ENCODE measurements at regions not wholly inside any gene's neighbourhood (a gene's known extent, or its start where the extent isn't known, plus 50 kb on each side); places are given as distances from the start of the nearest gene placed in this dataset.

DNA sequence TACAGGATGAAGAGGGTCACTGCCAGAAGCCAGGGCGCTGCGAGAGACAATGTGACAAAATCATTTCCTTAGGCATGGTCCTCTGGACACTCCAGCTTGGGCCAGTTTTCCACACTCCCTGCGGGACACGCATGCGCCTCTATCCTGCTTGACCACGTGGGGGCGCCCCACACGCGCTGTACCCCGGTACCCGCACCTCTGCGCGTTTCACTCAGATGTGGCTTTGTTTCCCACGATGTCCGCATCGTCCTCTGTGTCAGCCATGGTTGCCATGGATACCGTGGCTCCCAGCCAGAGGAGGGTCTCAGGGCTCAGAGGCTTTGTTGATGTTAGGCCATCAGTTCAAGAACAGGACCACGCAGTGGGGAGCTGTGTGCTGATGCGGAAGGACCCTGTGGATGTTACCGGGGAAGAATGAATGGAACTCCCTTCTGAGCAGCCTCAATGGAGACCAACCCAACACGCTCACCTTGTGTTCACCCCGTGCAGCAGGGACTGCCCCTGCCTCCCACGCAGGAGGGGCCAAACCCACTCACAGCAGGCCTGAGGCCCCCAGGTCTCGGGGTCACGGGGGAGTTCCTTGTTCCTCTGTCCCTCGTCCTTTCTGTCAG is 65.8 kb upstream of the SLC22A11 start:
- peak; percentile 73 to 88 for DNase-seq
- H3K27ac ChIP-seq (ENCODE audit: low read depth in 1 of 2, low read length in 2 of 2) = no peak overlapping the region
- no peak overlapping the region for H3K4me3 ChIP-seq (ENCODE audit: low read length in 2 of 2)
- no peaks in the 10 kb centered on the region for H3K9me3 ChIP-seq (ENCODE audit: control insufficient read depth, low read length)
- no peaks in the 10 kb centered on the region for H3K27me3 ChIP-seq (ENCODE audit: control insufficient read depth in 1 of 2, insufficient read depth in 2 of 2, low read length in 1 of 2)
- 18 to 21% methylated on average over 26 of the region's 26 CpGs for WGBS, 2 donors
- H3K36me3 ChIP-seq (ENCODE audit: control insufficient read depth in 1 of 2, insufficient read depth in 2 of 2, low read length in 1 of 2) = no peaks in the 10 kb centered on the region
- intact Hi-C loops (cut with DNase I) = loop anchor here (2.0 to 5.0 kb wide), 2 partner anchors 162 to 163 kb away; no protein-coding TSS in a partner anchor
- peak; percentile 87 for ATAC-seq (ENCODE audit: low FRiP score)
- H3K4me1 ChIP-seq (ENCODE audit: control insufficient read depth in 1 of 2, insufficient read depth in 2 of 2, low read length in 2 of 2) = no peaks in the 10 kb centered on the region

DNA sequence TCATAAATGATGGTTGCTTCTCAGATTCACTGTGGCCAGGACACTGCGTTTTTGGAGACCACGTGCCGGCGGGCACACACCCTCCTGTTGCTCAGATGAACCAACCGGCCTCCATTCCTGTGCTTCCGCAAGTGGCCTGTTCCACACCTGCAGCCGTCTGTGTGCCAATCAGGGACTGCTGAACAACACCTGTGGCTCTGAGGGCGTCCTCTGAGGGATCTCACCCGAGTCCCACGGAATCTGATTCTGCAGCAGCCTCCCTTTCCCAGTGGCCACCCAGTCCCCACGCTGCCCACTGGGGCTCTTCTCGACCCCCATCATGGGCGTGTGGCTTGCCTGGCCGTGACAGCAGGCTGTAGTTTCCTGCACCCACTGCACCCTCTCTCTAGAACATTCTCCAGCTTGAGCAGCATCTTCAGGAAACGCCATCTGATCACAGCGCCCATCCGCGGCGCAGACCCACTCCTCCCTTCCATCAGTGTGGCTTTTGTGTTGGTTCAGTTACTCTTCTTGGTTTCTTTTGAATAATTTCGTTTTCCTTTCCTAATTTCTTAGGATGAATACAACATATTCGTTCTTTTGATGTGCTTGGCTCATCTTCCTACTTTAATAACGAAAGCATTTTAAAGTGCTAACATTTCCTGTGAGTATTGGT is 65.1 kb upstream of the SLC22A11 start:
- Histone ChIP-seq H3K36me3 (ENCODE audit: control insufficient read depth in 1 of 2, insufficient read depth in 2 of 2, low read length in 1 of 2) (no peaks in the 10 kb centered on the region), H3K4me3 (ENCODE audit: low read length in 2 of 2) (no peak overlapping the region), H3K9me3 (ENCODE audit: control insufficient read depth, low read length) (no peaks in the 10 kb centered on the region), H3K27me3 (ENCODE audit: control insufficient read depth in 1 of 2, insufficient read depth in 2 of 2, low read length in 1 of 2) (no peaks in the 10 kb centered on the region), H3K4me1 (ENCODE audit: control insufficient read depth in 1 of 2, insufficient read depth in 2 of 2, low read length in 2 of 2) (no peaks in the 10 kb centered on the region), H3K27ac (ENCODE audit: low read depth in 1 of 2, low read length in 2 of 2) (no peak overlapping the region)
- intact Hi-C loops (cut with DNase I) = loop anchor here in 1 of 2 donors (5.0 kb wide), 1 partner anchor 162 kb away; no protein-coding TSS in a partner anchor
- ATAC-seq (ENCODE audit: low FRiP score) (no peak), DNase-seq (no peak)
- 78 to 80% methylated on average over 22 of the region's 22 CpGs for WGBS, 2 donors

DNA sequence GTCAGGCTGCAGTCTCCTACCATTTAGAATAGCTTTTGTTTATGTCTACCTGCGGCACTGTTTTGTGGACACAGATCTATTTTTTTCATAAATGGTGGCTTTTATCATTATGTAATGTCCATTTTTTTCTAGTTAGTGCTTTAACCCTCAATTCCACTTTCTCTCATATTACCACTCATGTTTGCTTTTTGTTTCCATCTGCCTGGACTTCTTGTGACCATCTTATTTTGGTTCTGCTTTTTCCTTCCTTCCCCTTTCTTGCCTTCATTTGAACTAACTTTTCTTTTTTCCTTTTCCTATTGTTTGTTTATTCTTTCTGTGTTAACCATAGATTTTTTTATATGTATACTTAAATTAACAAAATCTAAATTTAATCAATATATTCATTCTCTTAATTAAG is 63.2 kb upstream of the SLC22A11 start:
- intact Hi-C loops (cut with DNase I) = loop anchor here in 1 of 2 donors (5.0 kb wide), 1 partner anchor 160 kb away; no protein-coding TSS in a partner anchor
- Histone ChIP-seq H3K4me1 (ENCODE audit: control insufficient read depth in 1 of 2, insufficient read depth in 2 of 2, low read length in 2 of 2) (no peaks in the 10 kb centered on the region), H3K36me3 (ENCODE audit: control insufficient read depth in 1 of 2, insufficient read depth in 2 of 2, low read length in 1 of 2) (no peaks in the 10 kb centered on the region), H3K4me3 (ENCODE audit: low read length in 2 of 2) (no peak overlapping the region), H3K9me3 (ENCODE audit: control insufficient read depth, low read length) (no peaks in the 10 kb centered on the region), H3K27ac (ENCODE audit: low read depth in 1 of 2, low read length in 2 of 2) (no peak overlapping the region), H3K27me3 (ENCODE audit: control insufficient read depth in 1 of 2, insufficient read depth in 2 of 2, low read length in 1 of 2) (no peaks in the 10 kb centered on the region)
- 62 to 79% methylated on average over 1 of the region's 1 CpG for WGBS, 2 donors
- DNase-seq (no peak), ATAC-seq (ENCODE audit: low FRiP score) (no peak)

DNA sequence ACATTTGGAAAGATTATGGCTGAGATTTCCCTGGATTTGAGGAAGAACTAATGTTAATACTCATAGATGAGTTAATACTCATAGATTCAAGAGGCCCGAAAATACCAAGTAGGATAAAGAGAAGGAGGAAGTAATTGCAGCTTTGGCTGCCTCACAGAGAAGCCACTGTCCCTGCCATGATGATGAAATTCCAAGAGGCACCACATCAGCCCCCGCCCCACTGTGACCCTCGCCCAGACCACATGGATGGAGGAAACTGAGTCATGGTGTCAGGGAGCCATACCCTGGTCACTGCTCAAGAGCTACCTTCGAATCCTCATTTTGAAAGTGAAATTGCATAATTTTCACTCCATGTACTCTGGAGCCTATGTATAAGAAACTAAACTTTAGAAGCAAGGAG is 57.6 kb upstream of the SLC22A11 start:
- H3K27me3 ChIP-seq (ENCODE audit: control insufficient read depth in 1 of 2, insufficient read depth in 2 of 2, low read length in 1 of 2) = no peaks in the 10 kb centered on the region
- 85 to 86% methylated on average over 4 of the region's 4 CpGs for WGBS, 2 donors
- H3K4me1 ChIP-seq (ENCODE audit: control insufficient read depth in 1 of 2, insufficient read depth in 2 of 2, low read length in 2 of 2) = no peaks in the 10 kb centered on the region
- no peaks in the 10 kb centered on the region for H3K36me3 ChIP-seq (ENCODE audit: control insufficient read depth in 1 of 2, insufficient read depth in 2 of 2, low read length in 1 of 2)
- intact Hi-C loops (cut with DNase I) = no loop called here
- ATAC-seq (ENCODE audit: low FRiP score) (no peak), DNase-seq (no peak)
- no peak overlapping the region for H3K4me3 ChIP-seq (ENCODE audit: low read length in 2 of 2)
- H3K9me3 ChIP-seq (ENCODE audit: control insufficient read depth, low read length) = no peaks in the 10 kb centered on the region
- no peak overlapping the region for H3K27ac ChIP-seq (ENCODE audit: low read depth in 1 of 2, low read length in 2 of 2)

DNA sequence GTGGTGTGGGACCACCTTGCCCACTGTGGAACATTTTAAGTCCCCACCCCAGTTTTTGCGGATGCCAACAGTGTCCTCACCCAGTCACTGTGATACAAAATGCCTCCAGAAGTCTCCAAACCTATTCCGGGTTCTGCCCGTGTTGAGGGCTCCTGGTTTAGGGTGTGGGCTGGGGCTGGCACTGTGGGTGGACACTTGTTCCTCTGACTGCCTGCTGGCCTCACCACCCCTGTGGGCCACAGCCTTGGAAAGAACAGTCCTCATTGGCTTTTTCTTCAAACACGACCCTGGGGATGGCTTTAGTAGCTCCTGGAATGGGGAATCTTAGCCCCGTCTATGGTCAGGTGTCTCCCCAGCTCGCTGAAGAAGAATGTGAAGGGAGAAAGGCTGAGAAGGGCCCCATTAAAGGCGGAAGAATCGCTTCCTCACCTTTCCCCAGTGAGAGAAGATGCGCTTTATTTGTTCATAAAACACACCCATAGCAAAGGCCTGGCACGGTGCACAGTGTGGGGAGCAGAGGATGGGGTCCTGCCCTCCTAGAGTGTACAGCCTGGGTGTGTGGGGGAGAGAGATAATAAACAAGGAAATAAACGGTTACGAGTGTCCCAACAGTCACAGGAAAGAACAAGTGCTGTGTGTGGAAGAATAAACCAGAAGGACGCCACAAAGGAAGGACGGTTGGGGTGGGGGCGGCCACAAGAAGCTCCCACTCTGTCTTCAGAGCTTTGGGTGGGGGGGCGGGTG is 56.3 kb upstream of the SLC22A11 start:
- intact Hi-C loops (cut with DNase I) = no loop called here
- Histone ChIP-seq H3K36me3 (ENCODE audit: control insufficient read depth in 1 of 2, insufficient read depth in 2 of 2, low read length in 1 of 2) (no peaks in the 10 kb centered on the region), H3K27me3 (ENCODE audit: control insufficient read depth in 1 of 2, insufficient read depth in 2 of 2, low read length in 1 of 2) (no peaks in the 10 kb centered on the region), H3K9me3 (ENCODE audit: control insufficient read depth, low read length) (no peaks in the 10 kb centered on the region), H3K4me3 (ENCODE audit: low read length in 2 of 2) (no peak overlapping the region), H3K4me1 (ENCODE audit: control insufficient read depth in 1 of 2, insufficient read depth in 2 of 2, low read length in 2 of 2) (no peaks in the 10 kb centered on the region), H3K27ac (ENCODE audit: low read depth in 1 of 2, low read length in 2 of 2) (no peak overlapping the region)
- 76 to 84% methylated on average over 16 of the region's 16 CpGs for WGBS, 2 donors
- no peak for DNase-seq
- no peak for ATAC-seq (ENCODE audit: low FRiP score)

DNA sequence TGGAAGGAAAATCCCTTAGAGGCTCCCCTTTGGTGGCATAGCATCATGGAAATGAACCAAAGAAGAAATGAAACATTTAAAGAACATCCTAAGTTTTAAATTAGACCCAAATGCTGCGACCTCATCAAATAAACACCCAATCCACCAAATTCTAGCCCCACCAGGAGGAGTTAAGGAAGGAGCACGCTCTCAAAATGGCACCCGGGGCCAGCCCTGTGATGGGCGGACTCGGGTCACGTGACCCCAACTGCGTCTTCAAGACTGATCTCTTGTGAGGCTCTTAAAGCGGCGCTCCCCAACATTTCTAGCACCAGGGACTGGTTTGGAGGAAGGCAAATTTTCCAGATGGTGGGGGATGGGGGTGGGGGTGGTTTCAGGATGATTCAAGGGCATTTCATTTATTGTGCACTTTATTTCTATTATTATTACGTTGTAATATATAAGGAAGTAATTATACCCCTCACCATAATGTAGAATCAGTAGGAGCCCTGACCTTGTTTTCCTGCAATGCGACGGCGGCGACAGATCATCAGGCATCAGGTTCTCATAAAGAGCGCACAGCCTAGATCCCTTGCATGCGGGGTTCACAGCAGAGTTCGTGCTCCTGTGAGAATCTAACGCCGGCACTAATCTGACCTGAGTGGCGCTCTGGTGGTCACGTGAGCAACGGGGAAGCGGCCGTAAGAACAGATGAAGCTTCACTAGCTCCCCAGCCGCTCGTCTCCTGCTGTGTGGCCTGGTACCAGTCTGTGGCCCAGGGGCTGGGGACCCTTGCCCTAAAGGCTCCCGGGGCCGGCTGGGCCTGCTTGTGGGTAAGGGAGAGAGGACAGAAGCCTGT is 55.3 kb upstream of the SLC22A11 start:
- no peaks in the 10 kb centered on the region for H3K4me1 ChIP-seq (ENCODE audit: control insufficient read depth in 1 of 2, insufficient read depth in 2 of 2, low read length in 2 of 2)
- DNase-seq (no peak), ATAC-seq (ENCODE audit: low FRiP score) (no peak)
- WGBS, 2 donors = 75% methylated on average over 27 to 28 of the region's 28 CpGs
- no peak overlapping the region for H3K27ac ChIP-seq (ENCODE audit: low read depth in 1 of 2, low read length in 2 of 2)
- H3K4me3 ChIP-seq (ENCODE audit: low read length in 2 of 2) = no peak overlapping the region
- H3K36me3 ChIP-seq (ENCODE audit: control insufficient read depth in 1 of 2, insufficient read depth in 2 of 2, low read length in 1 of 2) = no peaks in the 10 kb centered on the region
- H3K27me3 ChIP-seq (ENCODE audit: control insufficient read depth in 1 of 2, insufficient read depth in 2 of 2, low read length in 1 of 2) = no peaks in the 10 kb centered on the region
- intact Hi-C loops (cut with DNase I) = no loop called here
- peaks cover 4% of the 10 kb centered on the region for H3K9me3 ChIP-seq (ENCODE audit: control insufficient read depth, low read length)

DNA sequence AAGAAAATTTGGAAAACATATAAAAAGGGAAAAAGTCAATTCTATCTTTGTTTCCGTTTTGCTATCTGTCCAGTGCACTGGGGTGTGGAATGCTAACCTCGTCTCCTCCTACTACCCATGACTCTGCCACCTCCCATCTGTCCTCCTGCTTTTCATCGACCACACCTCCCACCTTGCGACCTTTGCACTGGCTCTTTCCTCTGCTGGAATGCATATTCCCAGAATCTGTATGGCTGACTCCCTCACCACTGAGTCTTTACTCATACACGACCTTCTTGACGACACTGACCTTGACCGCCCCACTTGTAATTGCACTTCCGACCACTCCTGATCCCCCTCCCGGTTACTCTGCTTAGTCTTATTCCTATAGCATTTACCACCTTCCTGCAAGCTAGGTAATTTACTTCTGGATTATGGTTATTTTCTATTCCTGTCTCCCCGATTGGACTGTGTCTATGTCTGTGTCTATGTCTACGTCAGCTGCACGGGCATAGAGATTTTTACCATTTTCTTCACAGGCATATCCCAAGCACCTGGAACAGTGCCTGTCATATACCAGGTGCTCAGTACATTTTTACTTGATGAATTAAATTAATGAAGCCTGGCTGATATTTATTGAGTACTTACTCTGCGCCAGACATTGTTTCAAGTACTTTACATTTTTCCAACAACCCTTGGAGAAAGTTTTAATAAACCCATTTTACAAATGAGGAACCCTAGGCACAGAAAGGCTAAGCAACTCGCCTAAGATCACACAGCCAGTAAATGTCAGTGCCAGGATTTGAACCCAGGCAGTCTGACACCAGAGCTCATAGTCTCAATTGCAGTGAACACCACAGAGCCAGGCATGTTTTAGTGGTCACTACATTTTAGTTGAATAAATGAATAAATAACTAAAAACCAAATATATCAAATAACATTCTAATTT is 54.0 kb upstream of the SLC22A11 start:
- intact Hi-C loops (cut with DNase I) = no loop called here
- peaks cover 5% of the 10 kb centered on the region for H3K9me3 ChIP-seq (ENCODE audit: control insufficient read depth, low read length)
- no peak overlapping the region for H3K27ac ChIP-seq (ENCODE audit: low read depth in 1 of 2, low read length in 2 of 2)
- DNase-seq (no peak), ATAC-seq (ENCODE audit: low FRiP score) (no peak)
- H3K4me1 ChIP-seq (ENCODE audit: control insufficient read depth in 1 of 2, insufficient read depth in 2 of 2, low read length in 2 of 2) = no peaks in the 10 kb centered on the region
- no peaks in the 10 kb centered on the region for H3K36me3 ChIP-seq (ENCODE audit: control insufficient read depth in 1 of 2, insufficient read depth in 2 of 2, low read length in 1 of 2)
- WGBS, 2 donors = 69 to 72% methylated on average over 14 of the region's 14 CpGs
- no peaks in the 10 kb centered on the region for H3K27me3 ChIP-seq (ENCODE audit: control insufficient read depth in 1 of 2, insufficient read depth in 2 of 2, low read length in 1 of 2)
- H3K4me3 ChIP-seq (ENCODE audit: low read length in 2 of 2) = no peak overlapping the region

DNA sequence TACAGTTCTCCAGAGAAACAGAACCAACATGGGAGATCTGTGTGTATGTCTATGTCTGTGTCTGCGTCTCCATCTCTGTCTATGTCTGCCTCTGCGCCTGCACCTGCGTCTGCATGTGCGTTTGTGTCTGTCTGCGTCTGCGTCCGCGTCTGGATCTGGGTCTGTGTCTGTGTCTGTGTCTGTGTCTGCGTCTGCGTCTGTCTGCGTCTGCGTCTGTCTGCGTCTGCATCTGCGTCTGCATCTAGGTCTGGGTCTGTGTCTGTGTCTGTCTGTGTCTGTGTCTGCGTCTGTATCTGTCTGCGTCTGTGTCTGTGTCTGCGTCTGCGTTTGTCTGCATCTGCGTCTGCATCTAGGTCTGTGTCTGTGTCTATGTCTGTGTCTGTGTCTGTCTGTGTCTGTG is 53.1 kb upstream of the SLC22A11 start:
- intact Hi-C loops (cut with DNase I) = no loop called here
- no peaks in the 10 kb centered on the region for H3K36me3 ChIP-seq (ENCODE audit: control insufficient read depth in 1 of 2, insufficient read depth in 2 of 2, low read length in 1 of 2)
- 86 to 89% methylated on average over 19 of the region's 19 CpGs for whole genome bisulfite sequencing, 2 donors
- no peaks in the 10 kb centered on the region for H3K27me3 ChIP-seq (ENCODE audit: control insufficient read depth in 1 of 2, insufficient read depth in 2 of 2, low read length in 1 of 2)
- DNase-seq (no peak), ATAC-seq (ENCODE audit: low FRiP score) (no peak)
- H3K4me3 ChIP-seq (ENCODE audit: low read length in 2 of 2) = no peak overlapping the region
- no peaks in the 10 kb centered on the region for H3K4me1 ChIP-seq (ENCODE audit: control insufficient read depth in 1 of 2, insufficient read depth in 2 of 2, low read length in 2 of 2)
- H3K27ac ChIP-seq (ENCODE audit: low read depth in 1 of 2, low read length in 2 of 2) = no peak overlapping the region
- H3K9me3 ChIP-seq (ENCODE audit: control insufficient read depth, low read length) = peaks cover 5% of the 10 kb centered on the region
